ENCODE measurements at regions not wholly inside any gene's neighbourhood (a gene's known extent, or its start where the extent isn't known, plus 50 kb on each side); places are given as distances from the start of the nearest gene placed in this dataset.

GRCh38 chr9:118538959-118539358 lies 830.3 kb downstream of the BRINP1 start:
- POLR2A ChIA-PET: no interaction called here
- no peak for TF ChIP-seq CTCF (IDR thresholded peaks at IDR 0.05; ENCODE audit: low read depth, low read length)
- Histone ChIP-seq H3K27ac (ENCODE audit: low read depth, low read length) (no peak overlapping the region), H3K27me3 (ENCODE audit: control insufficient read depth, insufficient read depth, low read length) (no peaks in the 10 kb centered on the region), H3K9me3 (ENCODE audit: control insufficient read depth, insufficient read depth, low read length) (peaks cover 9% of the 10 kb centered on the region), H3K4me3 (ENCODE audit: low read depth, low read length) (no peak overlapping the region)
- no peak for DNase-seq (ENCODE audit: low read depth, low spot score)
- CTCF ChIA-PET: no interaction called here

DNA sequence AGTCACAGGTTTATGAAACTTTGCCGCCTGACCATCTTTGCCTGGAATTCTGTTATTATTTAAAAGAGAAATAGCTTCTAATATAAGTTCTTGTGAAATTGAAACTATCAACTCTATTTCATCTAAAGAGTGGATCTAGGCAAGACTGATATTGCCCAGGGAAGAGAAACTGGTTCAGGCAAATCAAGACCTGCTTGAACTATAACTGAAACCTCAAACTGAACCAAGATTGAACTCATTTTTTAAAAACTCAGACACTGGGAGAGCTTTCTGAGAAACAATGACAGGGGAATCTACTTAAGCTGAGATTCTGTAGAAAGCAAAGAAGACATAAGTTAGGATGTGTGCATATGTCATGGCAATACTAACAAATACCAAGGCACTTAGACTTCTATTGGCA lies 815.8 kb downstream of the BRINP1 start:
- Histone ChIP-seq H3K27ac (ENCODE audit: low read depth, low read length) (no peak overlapping the region), H3K4me3 (ENCODE audit: low read depth, low read length) (no peak overlapping the region), H3K9me3 (ENCODE audit: control insufficient read depth, insufficient read depth, low read length) (peaks cover 5% of the 10 kb centered on the region; the same call in 1 of the 2 replicates), H3K27me3 (ENCODE audit: control insufficient read depth, insufficient read depth, low read length) (no peaks in the 10 kb centered on the region)
- CTCF ChIA-PET: no interaction called here
- POLR2A ChIA-PET: no interaction called here
- no peak for TF ChIP-seq CTCF (IDR thresholded peaks at IDR 0.05; ENCODE audit: low read depth, low read length)
- no peak for DNase-seq (ENCODE audit: low read depth, low spot score)

GRCh38 chr9:118554987-118555386 lies 814.2 kb downstream of the BRINP1 start:
- TF ChIP-seq CTCF (IDR thresholded peaks at IDR 0.05; ENCODE audit: low read depth, low read length): no peak
- CTCF ChIA-PET: no interaction called here
- Histone ChIP-seq H3K27ac (ENCODE audit: low read depth, low read length) (no peak overlapping the region), H3K27me3 (ENCODE audit: control insufficient read depth, insufficient read depth, low read length) (no peaks in the 10 kb centered on the region), H3K4me3 (ENCODE audit: low read depth, low read length) (no peak overlapping the region), H3K9me3 (ENCODE audit: control insufficient read depth, insufficient read depth, low read length) (peaks cover 5% of the 10 kb centered on the region; the same call in 1 of the 2 replicates)
- DNase-seq (ENCODE audit: low read depth, low spot score): no peak
- POLR2A ChIA-PET: no interaction called here

DNA sequence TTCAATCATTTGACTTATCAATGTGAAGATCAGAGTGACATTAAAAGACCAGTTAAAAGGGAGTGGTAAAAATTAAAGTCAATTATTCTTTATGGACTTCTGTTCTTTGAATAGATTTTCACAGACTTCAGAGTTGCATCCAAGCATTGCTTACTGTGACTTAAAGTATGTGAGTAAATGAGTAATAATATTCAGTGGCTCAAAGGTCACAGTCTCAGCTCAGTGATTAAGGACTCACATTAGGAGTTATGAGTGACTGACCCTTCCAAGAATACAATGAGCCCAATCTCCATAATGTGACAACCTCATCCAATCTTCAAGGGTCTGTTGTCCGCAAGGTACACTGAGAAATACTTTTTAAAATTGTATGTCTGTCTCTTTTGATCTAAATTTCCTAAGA lies 811.2 kb downstream of the BRINP1 start:
- Histone ChIP-seq H3K4me3 (ENCODE audit: low read depth, low read length) (no peak overlapping the region), H3K27me3 (ENCODE audit: control insufficient read depth, insufficient read depth, low read length) (no peaks in the 10 kb centered on the region), H3K9me3 (ENCODE audit: control insufficient read depth, insufficient read depth, low read length) (peaks cover 9% of the 10 kb centered on the region), H3K27ac (ENCODE audit: low read depth, low read length) (no peak overlapping the region)
- no peak for DNase-seq (ENCODE audit: low read depth, low spot score)
- POLR2A ChIA-PET: no interaction called here
- TF ChIP-seq CTCF (IDR thresholded peaks at IDR 0.05; ENCODE audit: low read depth, low read length): no peak
- CTCF ChIA-PET: no interaction called here

- no peak for DNase-seq (ENCODE audit: low read depth, low spot score)
- CTCF ChIA-PET: no interaction called here
- Histone ChIP-seq H3K4me3 (ENCODE audit: low read depth, low read length) (no peak overlapping the region), H3K9me3 (ENCODE audit: control insufficient read depth, insufficient read depth, low read length) (peaks cover 9% of the 10 kb centered on the region), H3K27me3 (ENCODE audit: control insufficient read depth, insufficient read depth, low read length) (no peaks in the 10 kb centered on the region), H3K27ac (ENCODE audit: low read depth, low read length) (no peak overlapping the region)
- POLR2A ChIA-PET: no interaction called here
- no peak for TF ChIP-seq CTCF (IDR thresholded peaks at IDR 0.05; ENCODE audit: low read depth, low read length)
Observed at GRCh38 chr9:118558891-118559290, 810.3 kb downstream of the BRINP1 start.
